HCT116 (cell line): ENCODE measurements at regions not wholly inside any gene's neighbourhood (a gene's known extent, or its start where the extent isn't known, plus 50 kb on each side); places are given as distances from the start of the nearest gene placed in this dataset.

Experiments used
- CEBPB ChIP-seq: IDR thresholded peaks from 2 replicates; pipeline ENCODE4 v1.6.1; 2012; ENCODE audit warnings: low read depth
- EZH2 ChIP-seq: fragments of 200-600 bp; sonication (generic); IDR thresholded peaks from 2 replicates; pipeline ENCODE4 v1.6.1; 2017; ENCODE audit warnings: antibody characterized with exemption, mixed run types
- EZH2phosphoT487 ChIP-seq: fragments of 200-600 bp; IDR thresholded peaks from 2 replicates; pipeline ENCODE4 v1.6.1; 2018; ENCODE audit warnings: antibody characterized with exemption, borderline replicate concordance
- JUND ChIP-seq: IDR thresholded peaks from 2 replicates; pipeline ENCODE4 v1.6.1; 2012
- POLR2A ChIP-seq: IDR thresholded peaks from 2 replicates; pipeline ENCODE4 v1.7.0; 2011; ENCODE audit warnings: borderline replicate concordance; ENCODE audit not compliant: insufficient read depth, insufficient read length; ENCODE audit errors: extremely low read depth
- POLR2AphosphoS5 ChIP-seq: IDR thresholded peaks from 2 replicates; pipeline ENCODE4 v1.6.1; 2011; ENCODE audit warnings: mild to moderate bottlenecking, low read depth, low read length, moderate library complexity
- RAD21 ChIP-seq: IDR thresholded peaks from 2 replicates; pipeline ENCODE4 v1.6.1; 2012; ENCODE audit warnings: low read depth, mild to moderate bottlenecking
- SIN3A ChIP-seq: IDR thresholded peaks from 2 replicates; pipeline ENCODE4 v1.6.1; 2012; ENCODE audit warnings: low read depth
- YY1 ChIP-seq: IDR thresholded peaks from 2 replicates; pipeline ENCODE4 v1.6.1; 2011; ENCODE audit warnings: low read length, low read depth, moderate library complexity, mild to moderate bottlenecking; ENCODE audit not compliant: insufficient replicate concordance; ENCODE audit errors: extremely low read depth
- ZFX ChIP-seq: fragments of 450-650 bp; IDR thresholded peaks from 2 replicates; pipeline ENCODE4 v1.6.1; 2017
- ZNF274 ChIP-seq: fragments of 200-500 bp; sonication (Bioruptor generic); IDR thresholded peaks from 2 replicates; pipeline ENCODE4 v1.6.1; 2014; ENCODE audit warnings: mild to moderate bottlenecking, low read depth, low read length, inconsistent platforms
- TF ChIP-seq, protein P1 (sequence below), 3 experiments: fragments of 200-600 bp in 1 of 3; sonication (generic) in 1 of 3; IDR thresholded peaks in 2 of 3; conservative IDR thresholded peaks in 1 of 3; 2 replicates each; pipeline ENCODE4 v1.5.1; 2012 to 2017; ENCODE audit warnings: low read depth in 2 of 3, low read length in 2 of 3, antibody characterized with exemption in 1 of 3, borderline replicate concordance in 1 of 3, control low read depth in 1 of 3, mild to moderate bottlenecking in 1 of 3, mixed read lengths in 1 of 3, mixed run types in 1 of 3, moderate library complexity in 1 of 3; ENCODE audit not compliant: insufficient read depth in 1 of 3
- TF ChIP-seq, protein P2 (sequence below): IDR thresholded peaks from 2 replicates; pipeline ENCODE4 v1.6.1; 2012
- TF ChIP-seq, protein P3 (sequence below): IDR thresholded peaks from 2 replicates; pipeline ENCODE4 v1.6.1; 2012

DNA sequence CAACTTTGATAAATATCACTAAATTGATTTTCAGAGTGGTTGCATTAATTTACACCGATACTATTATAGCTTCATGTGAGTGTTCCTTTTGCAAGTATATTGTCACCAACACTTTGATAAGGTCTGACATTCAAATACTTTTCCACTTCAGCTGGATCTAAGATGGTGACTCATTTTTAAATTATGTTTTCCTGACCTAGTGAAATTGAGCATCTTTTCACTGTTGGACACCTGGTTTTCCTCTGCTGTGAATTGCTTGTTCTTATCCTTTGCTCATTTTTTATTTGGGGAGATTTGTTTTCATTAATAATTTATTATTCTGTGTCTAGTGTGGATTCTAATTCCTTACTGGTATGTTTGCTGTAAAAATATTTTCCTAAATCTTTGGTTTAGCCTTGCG, 85.2 kb upstream of the PRDM1 start:
- TF ChIP-seq RAD21 (no peak), POLR2A (no peak), EZH2phosphoT487 (no peak), JUND (no peak), SIN3A (no peak), CEBPB (no peak), POLR2AphosphoS5 (no peak), EZH2 (no peak), ZNF274 (no peak), YY1 (no peak), ZFX (no peak)
- TF ChIP-seq, protein P1, sequence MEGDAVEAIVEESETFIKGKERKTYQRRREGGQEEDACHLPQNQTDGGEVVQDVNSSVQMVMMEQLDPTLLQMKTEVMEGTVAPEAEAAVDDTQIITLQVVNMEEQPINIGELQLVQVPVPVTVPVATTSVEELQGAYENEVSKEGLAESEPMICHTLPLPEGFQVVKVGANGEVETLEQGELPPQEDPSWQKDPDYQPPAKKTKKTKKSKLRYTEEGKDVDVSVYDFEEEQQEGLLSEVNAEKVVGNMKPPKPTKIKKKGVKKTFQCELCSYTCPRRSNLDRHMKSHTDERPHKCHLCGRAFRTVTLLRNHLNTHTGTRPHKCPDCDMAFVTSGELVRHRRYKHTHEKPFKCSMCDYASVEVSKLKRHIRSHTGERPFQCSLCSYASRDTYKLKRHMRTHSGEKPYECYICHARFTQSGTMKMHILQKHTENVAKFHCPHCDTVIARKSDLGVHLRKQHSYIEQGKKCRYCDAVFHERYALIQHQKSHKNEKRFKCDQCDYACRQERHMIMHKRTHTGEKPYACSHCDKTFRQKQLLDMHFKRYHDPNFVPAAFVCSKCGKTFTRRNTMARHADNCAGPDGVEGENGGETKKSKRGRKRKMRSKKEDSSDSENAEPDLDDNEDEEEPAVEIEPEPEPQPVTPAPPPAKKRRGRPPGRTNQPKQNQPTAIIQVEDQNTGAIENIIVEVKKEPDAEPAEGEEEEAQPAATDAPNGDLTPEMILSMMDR (IDR thresholded peaks at IDR 0.05 in 2 of 3, conservative IDR thresholded peaks at IDR 0.05 in 1 of 3; ENCODE audit: borderline replicate concordance in 1 of 3, insufficient read depth in 1 of 3, low read depth in 2 of 3, low read length in 2 of 3), result no peak
- TF ChIP-seq, protein P2, sequence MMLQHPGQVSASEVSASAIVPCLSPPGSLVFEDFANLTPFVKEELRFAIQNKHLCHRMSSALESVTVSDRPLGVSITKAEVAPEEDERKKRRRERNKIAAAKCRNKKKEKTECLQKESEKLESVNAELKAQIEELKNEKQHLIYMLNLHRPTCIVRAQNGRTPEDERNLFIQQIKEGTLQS, result no peak
- TF ChIP-seq, protein P3, sequence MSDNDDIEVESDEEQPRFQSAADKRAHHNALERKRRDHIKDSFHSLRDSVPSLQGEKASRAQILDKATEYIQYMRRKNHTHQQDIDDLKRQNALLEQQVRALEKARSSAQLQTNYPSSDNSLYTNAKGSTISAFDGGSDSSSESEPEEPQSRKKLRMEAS, result no peak
